Non-pigmented ciliary epithelial cell (primary cell): ENCODE measurements at regions not wholly inside any gene's neighbourhood (a gene's known extent, or its start where the extent isn't known, plus 50 kb on each side); places are given as distances from the start of the nearest gene placed in this dataset.

Source experiments
- DNase-seq: peaks from one replicate; pipeline ENCODE4 v3.0.0-alpha.2; 2010; ENCODE audit warnings: low read depth

- no peak for DNase-seq
Measured at GRCh38 chr13:59494151-59494550, 669.6 kb downstream of the DIAPH3 start.

- peak; percentile 68 for DNase-seq
Measured at GRCh38 chr13:59494560-59494970, 669.2 kb downstream of the DIAPH3 start.

- DNase-seq, result no peak
Measured at GRCh38 chr13:59495299-59495698, 668.4 kb downstream of the DIAPH3 start.

GRCh38 chr13:59495936-59496512 is 667.7 kb downstream of the DIAPH3 start:
- DNase-seq, result no peak

GRCh38 chr13:59497621-59498247 is 666.0 kb downstream of the DIAPH3 start:
- DNase-seq, result no peak

GRCh38 chr13:59501004-59501403 is 662.7 kb downstream of the DIAPH3 start:
- DNase-seq, result no peak

GRCh38 chr13:59504407-59504806 is 659.3 kb downstream of the DIAPH3 start:
- DNase-seq, result no peak

- DNase-seq, result no peak
Measured at GRCh38 chr13:59510386-59510785, 653.3 kb downstream of the DIAPH3 start.

GRCh38 chr13:59513686-59514085 is 650.0 kb downstream of the DIAPH3 start:
- DNase-seq, result no peak

- DNase-seq, result no peak
Measured at GRCh38 chr13:59514316-59514715, 649.4 kb downstream of the DIAPH3 start.

- no peak for DNase-seq
Measured at GRCh38 chr13:59519819-59520218, 643.9 kb downstream of the DIAPH3 start.

GRCh38 chr13:59521549-59521948 is 642.2 kb downstream of the DIAPH3 start:
- DNase-seq, result no peak

GRCh38 chr13:59522652-59523051 is 641.1 kb downstream of the DIAPH3 start:
- no peak for DNase-seq

GRCh38 chr13:59527500-59527899 is 636.2 kb downstream of the DIAPH3 start:
- no peak for DNase-seq

- peak; percentile 65 for DNase-seq
Measured at GRCh38 chr13:59531571-59532091, 632.1 kb downstream of the DIAPH3 start.

GRCh38 chr13:59532405-59532804 is 631.3 kb downstream of the DIAPH3 start:
- no peak for DNase-seq

- DNase-seq, result peak; percentile 31
Measured at GRCh38 chr13:59533561-59534555, 629.9 kb downstream of the DIAPH3 start.

- DNase-seq, result no peak
Measured at GRCh38 chr13:59534806-59535205, 628.9 kb downstream of the DIAPH3 start.

GRCh38 chr13:59537500-59537899 is 626.2 kb downstream of the DIAPH3 start:
- DNase-seq, result no peak

- no peak for DNase-seq
Measured at GRCh38 chr13:59538512-59538911, 625.2 kb downstream of the DIAPH3 start.

GRCh38 chr13:59542303-59542702 is 621.4 kb downstream of the DIAPH3 start:
- DNase-seq, result no peak

GRCh38 chr13:59543418-59543817 is 620.3 kb downstream of the DIAPH3 start:
- DNase-seq, result no peak

GRCh38 chr13:59545007-59545406 is 618.7 kb downstream of the DIAPH3 start:
- no peak for DNase-seq
